ENCODE measurements at regions not wholly inside any gene's neighbourhood (a gene's known extent, or its start where the extent isn't known, plus 50 kb on each side); places are given as distances from the start of the nearest gene placed in this dataset.

DNA sequence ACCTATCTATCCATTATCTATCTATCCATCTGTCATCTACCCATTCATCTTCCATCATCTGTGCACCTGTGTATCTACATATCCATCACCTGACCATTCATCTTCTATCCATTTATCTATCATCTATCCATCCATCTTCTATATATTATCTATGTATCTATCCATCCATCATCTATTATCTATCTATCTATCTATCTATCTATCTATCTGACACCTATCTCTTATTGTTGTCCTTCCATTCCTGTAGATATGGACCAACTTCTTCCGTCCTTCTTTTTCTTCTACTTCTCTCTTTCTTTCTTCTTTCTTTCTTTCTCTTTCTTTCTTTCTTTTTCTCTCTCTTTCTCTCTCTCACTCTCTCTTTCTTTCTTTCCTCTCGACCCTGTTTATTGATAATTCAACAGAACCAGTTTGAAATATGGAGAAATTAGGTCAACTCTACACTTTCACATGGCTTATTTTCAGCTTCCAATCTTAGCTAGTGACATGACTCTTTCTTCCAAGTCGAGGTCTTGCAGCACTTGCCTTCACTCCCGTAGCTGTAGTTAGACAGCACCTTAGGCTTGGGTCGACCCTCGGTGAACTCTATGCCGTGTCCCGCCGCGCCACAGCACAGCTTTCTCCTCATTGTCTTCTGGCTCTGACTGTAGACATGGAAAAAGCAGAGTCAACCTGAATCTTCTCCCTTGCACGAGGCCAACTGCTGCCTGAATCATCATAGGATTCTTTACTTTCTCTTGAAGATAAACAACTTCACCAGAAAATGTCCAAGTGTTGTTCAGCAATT lies 110.4 kb upstream of the EXOC2 start:
- TF ChIP-seq SIN3A (IDR thresholded peaks at IDR 0.05; ENCODE audit: borderline replicate concordance, insufficient read depth, low read length) (no peak), FOXP2 (optimal IDR thresholded peaks at IDR 0.05; ENCODE audit: borderline replicate concordance, extremely low read depth, extremely low read length, insufficient read depth) (no peak), TAF1 (IDR thresholded peaks at IDR 0.05; ENCODE audit: borderline replicate concordance, insufficient read depth, low read length) (no peak)
- TF ChIP-seq, protein P1, sequence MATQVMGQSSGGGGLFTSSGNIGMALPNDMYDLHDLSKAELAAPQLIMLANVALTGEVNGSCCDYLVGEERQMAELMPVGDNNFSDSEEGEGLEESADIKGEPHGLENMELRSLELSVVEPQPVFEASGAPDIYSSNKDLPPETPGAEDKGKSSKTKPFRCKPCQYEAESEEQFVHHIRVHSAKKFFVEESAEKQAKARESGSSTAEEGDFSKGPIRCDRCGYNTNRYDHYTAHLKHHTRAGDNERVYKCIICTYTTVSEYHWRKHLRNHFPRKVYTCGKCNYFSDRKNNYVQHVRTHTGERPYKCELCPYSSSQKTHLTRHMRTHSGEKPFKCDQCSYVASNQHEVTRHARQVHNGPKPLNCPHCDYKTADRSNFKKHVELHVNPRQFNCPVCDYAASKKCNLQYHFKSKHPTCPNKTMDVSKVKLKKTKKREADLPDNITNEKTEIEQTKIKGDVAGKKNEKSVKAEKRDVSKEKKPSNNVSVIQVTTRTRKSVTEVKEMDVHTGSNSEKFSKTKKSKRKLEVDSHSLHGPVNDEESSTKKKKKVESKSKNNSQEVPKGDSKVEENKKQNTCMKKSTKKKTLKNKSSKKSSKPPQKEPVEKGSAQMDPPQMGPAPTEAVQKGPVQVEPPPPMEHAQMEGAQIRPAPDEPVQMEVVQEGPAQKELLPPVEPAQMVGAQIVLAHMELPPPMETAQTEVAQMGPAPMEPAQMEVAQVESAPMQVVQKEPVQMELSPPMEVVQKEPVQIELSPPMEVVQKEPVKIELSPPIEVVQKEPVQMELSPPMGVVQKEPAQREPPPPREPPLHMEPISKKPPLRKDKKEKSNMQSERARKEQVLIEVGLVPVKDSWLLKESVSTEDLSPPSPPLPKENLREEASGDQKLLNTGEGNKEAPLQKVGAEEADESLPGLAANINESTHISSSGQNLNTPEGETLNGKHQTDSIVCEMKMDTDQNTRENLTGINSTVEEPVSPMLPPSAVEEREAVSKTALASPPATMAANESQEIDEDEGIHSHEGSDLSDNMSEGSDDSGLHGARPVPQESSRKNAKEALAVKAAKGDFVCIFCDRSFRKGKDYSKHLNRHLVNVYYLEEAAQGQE (IDR thresholded peaks at IDR 0.05; ENCODE audit: insufficient read depth in 1 of 2, low read depth in 2 of 2, low read length in 2 of 2) = no peak

DNA sequence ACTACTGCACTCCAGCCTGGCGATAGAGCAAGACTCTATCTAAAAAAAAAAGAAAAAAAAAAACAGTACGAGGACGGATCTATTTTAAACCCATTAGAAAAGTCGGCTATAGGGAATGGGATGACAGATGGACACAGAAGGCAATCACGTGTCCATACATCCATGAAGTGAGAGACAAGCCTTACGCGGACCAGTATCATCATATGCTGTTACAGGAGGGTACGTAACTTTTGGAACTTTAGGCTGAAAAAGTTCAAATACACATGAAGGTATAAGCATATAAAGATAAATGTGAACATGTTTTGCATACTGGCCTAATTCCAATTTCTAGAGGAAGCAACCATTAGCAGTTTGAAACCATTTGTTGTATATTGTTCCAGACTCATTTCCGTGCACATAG lies 109.8 kb upstream of the EXOC2 start:
- TF ChIP-seq, protein P1 (IDR thresholded peaks at IDR 0.05; ENCODE audit: insufficient read depth in 1 of 2, low read depth in 2 of 2, low read length in 2 of 2) = no peak
- TF ChIP-seq SIN3A (IDR thresholded peaks at IDR 0.05; ENCODE audit: borderline replicate concordance, insufficient read depth, low read length) (no peak), FOXP2 (optimal IDR thresholded peaks at IDR 0.05; ENCODE audit: borderline replicate concordance, extremely low read depth, extremely low read length, insufficient read depth) (no peak), TAF1 (IDR thresholded peaks at IDR 0.05; ENCODE audit: borderline replicate concordance, insufficient read depth, low read length) (no peak), POLR2AphosphoS5 (IDR thresholded peaks at IDR 0.05; ENCODE audit: low read depth, low read length) (no peak)

DNA sequence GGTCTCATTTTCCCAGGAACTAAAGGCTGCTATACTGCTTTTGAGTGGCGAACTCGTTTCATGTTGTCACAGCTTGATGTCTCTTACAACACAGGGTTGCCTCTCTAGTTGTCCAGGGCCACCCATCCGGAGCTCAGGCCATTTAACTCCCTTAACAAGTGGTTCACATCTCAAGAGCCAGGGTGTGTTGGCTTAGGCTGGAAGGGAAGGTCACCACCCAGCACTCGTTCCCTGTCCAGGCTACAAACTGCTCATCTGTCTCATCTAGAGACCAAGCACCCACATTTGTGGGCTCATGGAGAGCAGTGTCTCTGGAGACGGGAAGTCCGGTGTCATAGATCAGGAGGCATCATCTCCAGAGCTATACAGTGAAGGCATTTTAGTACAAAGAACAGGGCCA lies 106.8 kb upstream of the EXOC2 start:
- TF ChIP-seq TAF1 (IDR thresholded peaks at IDR 0.05; ENCODE audit: borderline replicate concordance, insufficient read depth, low read length) = no peak
- TF ChIP-seq POLR2AphosphoS5 (IDR thresholded peaks at IDR 0.05; ENCODE audit: low read depth, low read length) = no peak
- TF ChIP-seq FOXP2 (optimal IDR thresholded peaks at IDR 0.05; ENCODE audit: borderline replicate concordance, extremely low read depth, extremely low read length, insufficient read depth) = no peak
- TF ChIP-seq SIN3A (IDR thresholded peaks at IDR 0.05; ENCODE audit: borderline replicate concordance, insufficient read depth, low read length) = no peak
- TF ChIP-seq, protein P1 (IDR thresholded peaks at IDR 0.05; ENCODE audit: insufficient read depth in 1 of 2, low read depth in 2 of 2, low read length in 2 of 2) = no peak

DNA sequence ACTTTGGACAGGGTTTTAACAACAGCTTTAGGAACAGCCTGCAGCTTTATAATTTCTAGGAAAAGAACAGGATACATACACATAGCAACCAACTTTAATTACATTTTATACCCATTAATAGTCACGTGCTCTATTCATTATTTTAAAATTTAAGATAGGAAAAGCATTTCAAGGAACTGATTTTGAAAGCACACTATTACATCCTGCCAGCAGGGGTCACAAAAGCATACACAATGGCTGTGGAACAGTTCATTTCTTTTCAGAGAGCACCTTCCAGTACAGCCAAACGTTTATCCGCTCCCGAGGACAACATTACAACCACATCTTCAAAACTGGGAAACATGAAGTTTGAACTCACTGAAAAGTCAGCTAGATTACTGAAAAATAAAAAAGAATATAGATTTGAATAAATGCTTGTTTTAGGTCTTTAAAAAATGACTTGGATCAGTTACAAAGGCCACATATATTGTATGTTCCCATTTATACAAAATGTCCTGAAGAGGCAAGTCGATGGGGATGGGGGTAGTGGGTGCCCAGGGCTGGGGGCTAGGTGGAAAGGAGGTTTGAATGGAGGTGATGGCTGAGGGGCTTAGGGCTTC lies 104.6 kb upstream of the EXOC2 start:
- no peak for TF ChIP-seq POLR2AphosphoS5 (IDR thresholded peaks at IDR 0.05; ENCODE audit: low read depth, low read length)
- no peak for TF ChIP-seq SIN3A (IDR thresholded peaks at IDR 0.05; ENCODE audit: borderline replicate concordance, insufficient read depth, low read length)
- TF ChIP-seq FOXP2 (optimal IDR thresholded peaks at IDR 0.05; ENCODE audit: borderline replicate concordance, extremely low read depth, extremely low read length, insufficient read depth) = no peak
- TF ChIP-seq TAF1 (IDR thresholded peaks at IDR 0.05; ENCODE audit: borderline replicate concordance, insufficient read depth, low read length) = no peak

DNA sequence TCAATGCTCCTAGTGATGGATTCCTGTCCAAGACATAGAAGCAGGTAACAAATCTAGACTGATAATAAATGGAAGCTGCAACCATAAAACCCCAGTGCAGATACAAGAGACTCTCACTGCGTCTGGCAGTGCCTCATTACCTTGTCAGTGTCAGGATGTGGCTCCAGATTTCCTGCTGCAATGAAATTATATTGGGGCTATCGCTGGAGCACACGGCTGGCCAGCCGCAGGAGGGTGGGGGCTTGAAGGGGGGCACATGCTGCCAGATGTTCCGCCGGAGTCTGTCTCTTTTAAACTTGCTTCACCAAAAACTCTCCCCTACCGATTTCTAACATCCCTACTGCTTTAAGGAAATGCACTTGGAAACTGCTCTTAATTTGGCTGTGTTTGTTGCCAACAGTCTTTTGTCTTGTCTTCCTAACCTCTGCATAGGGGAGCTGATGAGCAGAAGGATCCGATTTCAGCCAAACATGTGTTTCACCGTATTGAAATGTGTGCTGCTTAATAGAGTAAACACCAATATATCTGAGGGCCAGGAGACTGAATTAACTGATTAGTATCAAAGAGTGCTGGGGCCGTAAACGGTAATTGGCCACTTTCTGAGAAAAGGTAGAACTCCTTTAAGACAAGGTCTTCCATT lies 102.2 kb upstream of the EXOC2 start:
- TF ChIP-seq, protein P1 (IDR thresholded peaks at IDR 0.05; ENCODE audit: insufficient read depth in 1 of 2, low read depth in 2 of 2, low read length in 2 of 2) = no peak
- TF ChIP-seq POLR2AphosphoS5 (IDR thresholded peaks at IDR 0.05; ENCODE audit: low read depth, low read length) (no peak), FOXP2 (optimal IDR thresholded peaks at IDR 0.05; ENCODE audit: borderline replicate concordance, extremely low read depth, extremely low read length, insufficient read depth) (no peak), TAF1 (IDR thresholded peaks at IDR 0.05; ENCODE audit: borderline replicate concordance, insufficient read depth, low read length) (no peak), SIN3A (IDR thresholded peaks at IDR 0.05; ENCODE audit: borderline replicate concordance, insufficient read depth, low read length) (no peak)
